PC-3 (cell line): ENCODE measurements at regions not wholly inside any gene's neighbourhood (a gene's known extent, or its start where the extent isn't known, plus 50 kb on each side); places are given as distances from the start of the nearest gene placed in this dataset.
"Not testable (repeated sequence)": the region's sequence is repeated elsewhere in the genome, so short reads cannot be mapped to it uniquely, and the experiment has no call there.

Experiments
- ATAC-seq: fragments of 200-7000 bp; cut with Tn5 transposase; 2 replicates; pipeline ENCODE4 v1.9.1; 2020; ENCODE audit warnings: mild to moderate bottlenecking, moderate library complexity
- BruUV-seq: library from RNA; stranded (reverse); fragments of 400-500 nt; replicated peaks from 2 replicates; lab custom pipeline; 2021; lab: Mats Ljungman, UMichigan
- CTCF ChIA-PET: fragments of 300-600 bp; sonication (Branson Sonifier 250); formaldehyde crosslinking; loops from one replicate; lab custom pipeline; 2022; ENCODE audit warnings: antibody characterized with exemption; lab: Charles Lee
- POLR2A ChIA-PET: fragments of 300-600 bp; sonication (Branson Sonifier 250); formaldehyde crosslinking; loops from one replicate; lab custom pipeline; 2022; ENCODE audit warnings: antibody characterized with exemption; ENCODE audit not compliant: unreplicated experiment; lab: Charles Lee
- DNase-seq: peaks from one replicate; pipeline ENCODE4 v3.0.0-alpha.2; 2015
- H2AFZ ChIP-seq: fragments of 300-600 bp; sonication (generic); 2 replicates; pipeline ENCODE4 v1.6.0; 2016; ENCODE audit warnings: antibody characterized with exemption, low read length
- H3F3A ChIP-seq: fragments of 300-600 bp; sonication (generic); one replicate; pipeline ENCODE4 v1.6.0; 2017; ENCODE audit warnings: antibody characterized with exemption, low read length, control low read depth, mild to moderate bottlenecking; ENCODE audit not compliant: unreplicated experiment
- H3K27ac ChIP-seq: fragments of 300-600 bp; sonication (generic); 2 replicates; pipeline ENCODE4 v1.5.1; 2016; ENCODE audit warnings: mild to moderate bottlenecking, low read length
- H3K27me3 ChIP-seq: fragments of 300-600 bp; sonication (generic); 2 replicates; pipeline ENCODE4 v1.6.1; 2016; ENCODE audit warnings: low read length, mixed read lengths
- H3K36me3 ChIP-seq: fragments of 300-600 bp; sonication (generic); 2 replicates; pipeline ENCODE4 v1.6.1; 2016; ENCODE audit warnings: low read depth, mixed run types, low read length, mixed read lengths
- H3K4me1 ChIP-seq: fragments of 300-600 bp; sonication (generic); 2 replicates; pipeline ENCODE4 v1.5.1; 2016; ENCODE audit warnings: low read length; ENCODE audit not compliant: insufficient read depth
- H3K4me2 ChIP-seq: fragments of 300-600 bp; sonication (generic); 2 replicates; pipeline ENCODE4 v1.6.0; 2016; ENCODE audit warnings: low read length
- H3K4me3 ChIP-seq: fragments of 300-600 bp; sonication (generic); 2 replicates; pipeline ENCODE4 v1.5.1; 2016; ENCODE audit warnings: mild to moderate bottlenecking, low read length, mixed read lengths
- H3K79me2 ChIP-seq: fragments of 300-600 bp; sonication (generic); 2 replicates; pipeline ENCODE4 v1.6.1; 2017; ENCODE audit warnings: low read length, mixed read lengths
- H3K9ac ChIP-seq: fragments of 300-600 bp; sonication (generic); 2 replicates; pipeline ENCODE4 v1.6.0; 2016; ENCODE audit warnings: mild to moderate bottlenecking, low read length
- H3K9me2 ChIP-seq: fragments of 300-600 bp; sonication (generic); replicated peaks from 2 replicates; pipeline ENCODE4 v1.6.1; 2016; ENCODE audit warnings: mixed run types, low read length, mixed read lengths
- H3K9me3 ChIP-seq: fragments of 300-600 bp; sonication (generic); 2 replicates; pipeline ENCODE4 v1.6.1; 2016; ENCODE audit warnings: low read length, mixed read lengths
- H4K20me1 ChIP-seq: fragments of 300-600 bp; sonication (generic); 2 replicates; pipeline ENCODE4 v1.6.1; 2016; ENCODE audit warnings: low read length, mixed read lengths
- EZH2 ChIP-seq: fragments of 300-600 bp; sonication (generic); IDR thresholded peaks from one replicate; pipeline ENCODE4 v1.6.1; 2017; ENCODE audit warnings: antibody characterized with exemption, mild to moderate bottlenecking, low read length; ENCODE audit not compliant: unreplicated experiment
- EZH2phosphoT487 ChIP-seq: fragments of 300-600 bp; sonication (generic); IDR thresholded peaks from 2 replicates; pipeline ENCODE4 v1.6.1; 2018; ENCODE audit warnings: mild to moderate bottlenecking, antibody characterized with exemption, low read length, borderline replicate concordance
- intact Hi-C: fragments of 100-400 bp; cut with micrococcal nuclease; formaldehyde crosslinking; loops from 2 replicates; pipeline ENCODE4 v1.9.0; 2023
- TF ChIP-seq, protein P1 (sequence below): fragments of 300-600 bp; sonication (generic); conservative IDR thresholded peaks from 2 replicates; pipeline ENCODE4 v1.5.1; 2017; ENCODE audit warnings: antibody characterized with exemption, low read depth, mild to moderate bottlenecking, low read length

DNA sequence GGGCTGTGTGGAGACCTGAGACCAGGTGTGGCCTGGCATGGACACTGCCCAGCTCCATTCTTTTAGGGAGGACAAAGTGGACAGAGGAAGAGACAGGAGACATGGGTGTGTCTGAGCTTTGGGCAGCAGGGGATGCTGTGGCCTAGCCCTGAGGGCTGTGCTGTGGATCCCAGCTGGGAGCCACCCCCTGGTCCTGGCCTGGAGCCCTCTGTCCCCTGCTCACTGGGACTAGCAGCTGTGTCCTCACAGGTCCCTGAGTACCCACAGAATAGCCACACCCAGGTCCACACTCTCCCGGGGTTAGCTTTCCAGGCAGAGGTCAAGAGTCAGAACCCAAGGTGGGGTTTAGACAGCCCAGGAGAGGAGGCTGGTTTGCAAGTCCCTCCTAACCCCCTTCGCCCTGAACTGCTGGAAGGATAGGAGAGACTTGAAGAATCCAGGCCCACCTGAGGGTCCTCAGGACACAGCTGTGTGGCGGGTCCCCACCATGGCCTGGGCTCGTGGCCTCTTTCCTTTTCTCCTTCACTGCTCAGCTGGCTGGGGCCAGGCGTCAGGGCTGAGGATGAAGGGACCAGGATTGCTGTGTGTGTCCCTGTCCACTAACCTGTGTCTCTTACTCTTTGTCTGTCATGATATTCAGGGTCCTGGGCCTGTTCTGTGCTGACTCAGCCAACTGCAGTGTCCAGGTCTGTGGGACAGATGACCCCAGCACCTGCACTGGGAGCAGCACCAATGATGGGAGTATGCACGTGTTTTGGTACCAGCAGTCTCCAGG is 78.5 kb upstream of the VPREB1 start:
- ATAC-seq, result no peak
- no TSS peak for BruUV-seq
- Histone ChIP-seq H3K4me1 (no peaks in the 10 kb centered on the region), H3K4me2 (no peak overlapping the region), H3K9ac (no peak overlapping the region), H3K79me2 (no peaks in the 10 kb centered on the region), H3K27me3 (peaks cover 21% of the 10 kb centered on the region; the same call in 1 of the 2 replicates), H3F3A (no peaks in the 10 kb centered on the region), H3K36me3 (no peaks in the 10 kb centered on the region), H2AFZ (no peak overlapping the region), H3K9me3 (no peaks in the 10 kb centered on the region), H3K9me2 (no peaks in the 10 kb centered on the region), H3K4me3 (no peak overlapping the region), H4K20me1 (no peaks in the 10 kb centered on the region), H3K27ac (no peak overlapping the region)
- ChIA-PET POLR2A (no interaction called here), CTCF (no interaction called here)
- no peak for DNase-seq
- no peak for TF ChIP-seq EZH2phosphoT487
- intact Hi-C loops, result no loop called here

DNA sequence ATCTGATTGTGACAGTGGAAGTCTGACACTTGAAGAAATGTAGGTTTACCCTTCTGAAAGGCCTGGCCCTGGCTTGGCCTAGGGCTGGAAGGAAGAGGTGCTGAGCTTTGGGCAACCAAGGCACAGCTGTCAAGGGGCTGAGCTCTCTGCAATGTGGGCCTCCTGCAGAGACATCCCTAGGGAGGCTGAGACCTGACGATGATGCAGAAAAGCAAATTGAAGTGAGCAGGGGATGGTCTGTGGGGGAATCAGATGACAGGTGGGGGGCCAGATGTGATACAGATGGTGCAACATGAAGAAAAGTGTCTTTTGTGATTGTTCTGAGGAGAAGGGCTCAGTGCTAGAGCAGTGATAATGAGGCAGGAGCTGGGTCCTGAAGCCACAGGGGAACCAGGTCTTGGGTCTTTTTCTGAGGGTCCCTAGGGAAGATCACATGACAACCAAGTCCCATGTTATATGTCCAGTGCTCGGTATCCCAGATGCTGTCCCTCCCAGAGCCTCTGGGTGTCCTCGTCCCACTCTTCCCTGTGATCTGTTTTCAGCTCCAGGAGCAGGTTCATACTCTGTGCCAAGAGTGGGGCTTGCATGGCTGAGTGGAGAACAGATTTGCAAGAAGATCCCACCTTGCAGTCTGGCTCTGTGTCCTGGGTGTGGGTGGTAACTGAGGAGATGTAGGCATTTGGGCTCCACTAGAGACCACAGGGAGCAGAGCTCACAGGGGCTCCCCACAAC is 79.9 kb upstream of the VPREB1 start:
- H3F3A ChIP-seq, result no peaks in the 10 kb centered on the region
- H3K9me3 ChIP-seq, result no peaks in the 10 kb centered on the region
- no peak for TF ChIP-seq EZH2
- TF ChIP-seq, protein P1, sequence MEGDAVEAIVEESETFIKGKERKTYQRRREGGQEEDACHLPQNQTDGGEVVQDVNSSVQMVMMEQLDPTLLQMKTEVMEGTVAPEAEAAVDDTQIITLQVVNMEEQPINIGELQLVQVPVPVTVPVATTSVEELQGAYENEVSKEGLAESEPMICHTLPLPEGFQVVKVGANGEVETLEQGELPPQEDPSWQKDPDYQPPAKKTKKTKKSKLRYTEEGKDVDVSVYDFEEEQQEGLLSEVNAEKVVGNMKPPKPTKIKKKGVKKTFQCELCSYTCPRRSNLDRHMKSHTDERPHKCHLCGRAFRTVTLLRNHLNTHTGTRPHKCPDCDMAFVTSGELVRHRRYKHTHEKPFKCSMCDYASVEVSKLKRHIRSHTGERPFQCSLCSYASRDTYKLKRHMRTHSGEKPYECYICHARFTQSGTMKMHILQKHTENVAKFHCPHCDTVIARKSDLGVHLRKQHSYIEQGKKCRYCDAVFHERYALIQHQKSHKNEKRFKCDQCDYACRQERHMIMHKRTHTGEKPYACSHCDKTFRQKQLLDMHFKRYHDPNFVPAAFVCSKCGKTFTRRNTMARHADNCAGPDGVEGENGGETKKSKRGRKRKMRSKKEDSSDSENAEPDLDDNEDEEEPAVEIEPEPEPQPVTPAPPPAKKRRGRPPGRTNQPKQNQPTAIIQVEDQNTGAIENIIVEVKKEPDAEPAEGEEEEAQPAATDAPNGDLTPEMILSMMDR, result no peak
- TF ChIP-seq EZH2phosphoT487, result no peak
- ATAC-seq (no peak), DNase-seq (no peak)
- H3K4me1 ChIP-seq, result no peaks in the 10 kb centered on the region
- BruUV-seq, result no TSS peak
- POLR2A ChIA-PET, result no interaction called here
- peaks cover 16% of the 10 kb centered on the region; the same call in 1 of the 2 replicates for H3K27me3 ChIP-seq
- no peak overlapping the region for H3K27ac ChIP-seq
- no peaks in the 10 kb centered on the region for H3K9me2 ChIP-seq
- intact Hi-C loops, result no loop called here
- no peaks in the 10 kb centered on the region for H3K36me3 ChIP-seq
- H3K9ac ChIP-seq, result no peak overlapping the region
- H3K4me3 ChIP-seq, result no peak overlapping the region
- H2AFZ ChIP-seq, result no peak overlapping the region
- no peak overlapping the region for H3K4me2 ChIP-seq
- CTCF ChIA-PET, result no interaction called here
- H4K20me1 ChIP-seq, result no peaks in the 10 kb centered on the region
- no peaks in the 10 kb centered on the region for H3K79me2 ChIP-seq

DNA sequence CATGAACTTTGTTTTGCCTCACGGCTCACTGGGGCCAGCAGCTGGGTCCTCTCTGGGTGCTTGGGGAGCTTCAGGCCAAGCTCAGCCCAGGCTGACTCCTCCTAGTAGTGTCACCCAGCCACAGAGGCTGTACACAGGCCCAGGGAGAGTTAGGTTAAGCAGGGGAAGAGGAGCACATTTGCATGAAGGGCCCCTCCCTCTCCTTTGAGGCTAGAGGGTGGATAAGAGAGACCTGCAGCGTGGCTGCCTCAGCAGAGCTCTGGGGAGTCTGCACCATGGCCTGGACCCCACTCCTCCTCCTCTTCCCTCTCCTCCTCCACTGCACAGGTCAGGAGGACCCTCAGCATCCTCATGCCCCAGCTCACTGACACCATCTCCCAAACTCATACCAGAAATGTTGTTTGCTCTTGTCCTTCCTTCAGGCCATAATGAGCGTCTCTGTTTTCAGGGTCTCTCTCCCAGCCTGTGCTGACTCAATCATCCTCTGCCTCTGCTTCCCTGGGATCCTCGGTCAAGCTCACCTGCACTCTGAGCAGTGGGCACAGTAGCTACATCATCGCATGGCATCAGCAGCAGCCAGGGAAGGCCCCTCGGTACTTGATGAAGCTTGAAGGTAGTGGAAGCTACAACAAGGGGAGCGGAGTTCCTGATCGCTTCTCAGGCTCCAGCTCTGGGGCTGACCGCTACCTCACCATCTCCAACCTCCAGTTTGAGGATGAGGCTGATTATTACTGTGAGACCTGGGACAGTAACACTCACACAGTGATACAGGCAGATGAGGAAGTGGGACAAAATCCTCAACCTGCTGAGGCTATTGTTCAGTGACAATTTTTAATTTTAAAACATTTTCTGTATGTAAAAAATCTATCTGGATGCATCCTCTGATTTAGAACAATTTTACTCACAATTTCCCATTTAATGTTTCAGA is 82.4 kb upstream of the VPREB1 start:
- TF ChIP-seq, protein P1, result no peak
- TF ChIP-seq EZH2 (no peak), EZH2phosphoT487 (no peak)
- Histone ChIP-seq H3K36me3 (no peaks in the 10 kb centered on the region), H3K27ac (no peak overlapping the region), H3K9me3 (no peaks in the 10 kb centered on the region), H3K4me2 (no peak overlapping the region), H4K20me1 (no peaks in the 10 kb centered on the region), H3K4me3 (no peak overlapping the region), H2AFZ (no peak overlapping the region), H3K4me1 (no peaks in the 10 kb centered on the region), H3K27me3 (peaks cover 11% of the 10 kb centered on the region; the same call in 1 of the 2 replicates), H3K9me2 (no peaks in the 10 kb centered on the region), H3K9ac (no peak overlapping the region), H3F3A (no peaks in the 10 kb centered on the region), H3K79me2 (no peaks in the 10 kb centered on the region)
- CTCF ChIA-PET, result interaction anchor here (0.6 kb wide), 1 partner anchor 884 kb away, joined by 4 read pairs; no protein-coding TSS in a partner anchor
- POLR2A ChIA-PET, result no interaction called here
- ATAC-seq (no peak), DNase-seq (no peak)
- BruUV-seq, result no TSS peak
- intact Hi-C loops, result no loop called here

DNA sequence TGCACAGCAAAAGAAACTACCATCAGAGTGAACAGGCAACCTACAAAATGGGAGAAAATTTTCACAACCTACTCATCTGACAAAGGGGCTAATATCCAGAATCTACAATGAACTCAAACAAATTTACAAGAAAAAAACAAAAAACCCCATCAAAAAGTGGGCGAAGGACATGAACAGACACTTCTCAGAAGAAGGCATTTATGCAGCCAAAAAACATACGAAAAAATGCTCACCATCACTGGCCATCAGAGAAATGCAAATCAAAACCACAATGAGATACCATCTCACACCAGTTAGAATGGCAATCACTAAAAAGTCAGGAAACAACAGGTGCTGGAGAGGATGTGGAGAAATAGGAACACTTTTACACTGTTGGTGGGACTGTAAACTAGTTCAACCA is 83.8 kb upstream of the VPREB1 start:
- H3K9me2 ChIP-seq, BruUV-seq, CTCF ChIA-PET, H3F3A ChIP-seq, H2AFZ ChIP-seq, DNase-seq, H3K27ac ChIP-seq, H3K79me2 ChIP-seq, H3K9me3 ChIP-seq, POLR2A ChIA-PET, H3K4me3 ChIP-seq, H3K4me2 ChIP-seq, H4K20me1 ChIP-seq, H3K9ac ChIP-seq, H3K4me1 ChIP-seq, H3K36me3 ChIP-seq, ATAC-seq, H3K27me3 ChIP-seq, intact Hi-C loops: not testable (repeated sequence)
